HG02678 (cell line): ENCODE measurements at regions not wholly inside any gene's neighbourhood (a gene's known extent, or its start where the extent isn't known, plus 50 kb on each side); places are given as distances from the start of the nearest gene placed in this dataset.
"Not testable (repeated sequence)": the region's sequence is repeated elsewhere in the genome, so short reads cannot be mapped to it uniquely, and the experiment has no call there.

ENCODE experiments used
- ATAC-seq: cut with Tn5 transposase; IDR thresholded peaks from one replicate; pipeline ENCODE4 v1.9.1; 2021; ENCODE audit warnings: mild to moderate bottlenecking, moderate library complexity; ENCODE audit not compliant: unreplicated experiment

DNA sequence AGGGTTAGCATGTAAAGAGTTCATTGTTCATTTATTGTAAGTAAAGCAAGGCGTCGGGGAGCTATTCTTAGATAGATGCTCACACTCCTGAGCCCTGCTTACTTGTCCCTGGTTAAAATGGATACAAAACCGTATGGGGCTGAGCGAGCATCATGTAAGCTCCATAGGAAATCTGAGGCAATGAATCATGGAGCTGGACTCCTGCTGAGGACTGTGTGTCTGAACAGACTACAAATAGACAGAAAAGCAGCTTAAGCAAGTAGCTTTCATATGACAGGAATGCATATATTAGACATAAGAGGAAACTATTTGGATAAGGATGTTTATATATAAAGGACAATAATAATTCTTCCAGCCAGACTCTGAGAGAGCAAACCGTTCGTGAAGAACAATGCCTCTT is 604.9 kb upstream of the PTBP2 start:
- ATAC-seq: no peak

DNA sequence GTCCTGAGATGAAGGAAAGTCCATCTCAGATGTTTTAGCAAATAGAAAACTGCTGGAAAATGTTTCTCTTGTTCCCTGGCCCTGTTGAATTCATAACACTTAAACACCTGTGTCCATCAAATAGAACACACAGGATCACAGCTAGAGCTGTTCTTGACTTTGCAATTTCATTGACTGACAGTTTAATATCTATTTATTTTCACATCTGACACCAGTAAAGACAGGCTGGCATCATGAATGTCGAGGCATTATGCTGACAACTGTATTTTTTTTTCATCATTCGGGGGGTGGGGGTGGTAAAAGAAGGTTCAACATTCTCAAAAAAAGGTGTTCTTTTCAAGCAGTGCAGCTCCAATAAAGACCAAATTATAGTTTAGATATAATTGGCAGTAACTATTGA is 591.2 kb upstream of the PTBP2 start:
- no peak for ATAC-seq

- ATAC-seq: no peak
Measured at GRCh38 chr1:96144636-96145035, 576.9 kb upstream of the PTBP2 start.

GRCh38 chr1:96145492-96145891 is 576.1 kb upstream of the PTBP2 start:
- ATAC-seq: no peak

DNA sequence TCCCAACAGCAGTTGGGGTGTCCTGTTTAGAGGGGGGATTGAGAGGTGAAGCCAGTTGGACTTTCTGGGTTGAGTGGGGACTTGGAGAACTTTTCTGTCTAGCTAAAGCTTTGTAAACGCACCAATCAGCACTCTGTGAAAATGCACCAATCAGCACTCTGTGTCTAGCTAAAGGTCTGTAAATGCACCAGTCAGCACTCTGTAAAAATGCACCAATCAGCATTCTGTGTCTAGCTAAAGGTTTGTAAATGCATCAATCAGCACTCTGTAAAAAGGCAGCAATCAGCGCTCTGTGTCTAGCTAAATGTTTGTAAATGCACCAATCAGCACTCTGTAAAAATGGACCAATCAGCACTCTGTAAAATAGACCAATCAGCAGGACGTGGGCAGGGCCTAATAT is 568.6 kb upstream of the PTBP2 start:
- not testable (repeated sequence) for ATAC-seq

GRCh38 chr1:96157101-96157500 is 564.5 kb upstream of the PTBP2 start:
- no peak for ATAC-seq

DNA sequence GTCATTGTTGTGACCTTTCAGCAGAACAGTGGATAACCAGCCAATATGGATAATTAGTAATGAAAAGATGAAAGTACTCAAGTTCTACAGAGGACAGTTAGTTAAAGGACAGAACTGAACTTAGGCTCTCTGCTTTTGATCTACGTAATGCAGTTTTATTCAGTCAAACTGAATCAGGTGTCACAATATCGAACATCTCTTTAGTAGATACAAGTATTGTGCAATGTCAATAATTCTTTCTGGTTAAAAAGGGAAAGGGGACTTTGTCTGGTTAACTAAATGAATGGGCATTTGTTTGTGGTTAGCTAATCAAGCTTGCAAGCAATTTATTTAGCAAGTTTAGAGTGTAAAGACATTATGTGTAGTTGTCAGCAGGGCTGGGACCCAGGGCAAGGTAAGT is 562.2 kb upstream of the PTBP2 start:
- ATAC-seq: no peak

- no peak for ATAC-seq
Measured at GRCh38 chr1:96164053-96164452, 557.5 kb upstream of the PTBP2 start.

- ATAC-seq: no peak
Measured at GRCh38 chr1:96178053-96178452, 543.5 kb upstream of the PTBP2 start.

- no peak for ATAC-seq
Measured at GRCh38 chr1:96183485-96183884, 538.1 kb upstream of the PTBP2 start.

DNA sequence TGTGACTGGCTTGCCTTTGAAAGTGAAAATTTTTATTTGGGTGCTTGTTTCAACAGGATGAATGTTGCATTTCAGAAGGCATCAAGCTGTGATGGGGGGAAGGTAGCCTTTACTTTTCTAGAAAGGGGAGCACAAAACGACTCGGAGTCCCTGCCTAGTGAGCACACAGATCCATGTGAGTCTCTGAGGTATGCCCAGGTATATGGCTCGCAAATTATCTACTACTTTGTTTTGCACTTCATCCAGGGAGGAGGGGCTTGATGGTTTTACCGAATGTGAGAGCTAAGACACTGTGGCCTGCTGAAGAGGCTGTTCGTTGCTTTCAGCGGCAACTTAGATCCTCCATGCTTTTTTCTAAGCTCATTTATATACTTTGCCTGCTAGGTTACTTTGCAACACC is 537.7 kb upstream of the PTBP2 start:
- ATAC-seq: no peak

- ATAC-seq: no peak
Measured at GRCh38 chr1:96185181-96185580, 536.4 kb upstream of the PTBP2 start.

- no peak for ATAC-seq
Measured at GRCh38 chr1:96187020-96187419, 534.6 kb upstream of the PTBP2 start.

- no peak for ATAC-seq
Measured at GRCh38 chr1:96191165-96191564, 530.4 kb upstream of the PTBP2 start.

- ATAC-seq: no peak
Measured at GRCh38 chr1:96206451-96206850, 515.1 kb upstream of the PTBP2 start.

GRCh38 chr1:96207936-96208335 is 513.6 kb upstream of the PTBP2 start:
- ATAC-seq: no peak

DNA sequence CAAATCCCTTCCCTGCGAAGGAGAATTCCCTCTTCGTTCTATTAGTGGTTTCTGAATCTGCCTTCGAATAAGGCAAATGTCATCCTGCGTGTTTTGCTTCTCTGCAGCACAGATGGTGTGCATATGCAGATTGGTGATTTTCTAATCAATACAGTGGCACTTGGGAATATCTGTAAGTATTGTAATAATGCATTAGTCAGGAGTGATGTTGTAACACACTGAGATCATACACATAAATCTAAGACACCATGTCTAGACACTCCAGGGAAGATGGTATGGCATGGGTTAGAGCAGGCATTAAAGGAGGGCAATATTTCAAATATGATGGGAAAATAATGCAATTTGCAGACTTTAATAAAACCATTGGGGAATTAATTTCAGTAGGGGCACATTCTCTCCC is 513.2 kb upstream of the PTBP2 start:
- no peak for ATAC-seq

- no peak for ATAC-seq
Measured at GRCh38 chr1:96210054-96210453, 511.5 kb upstream of the PTBP2 start.

GRCh38 chr1:96211202-96211601 is 510.4 kb upstream of the PTBP2 start:
- no peak for ATAC-seq

DNA sequence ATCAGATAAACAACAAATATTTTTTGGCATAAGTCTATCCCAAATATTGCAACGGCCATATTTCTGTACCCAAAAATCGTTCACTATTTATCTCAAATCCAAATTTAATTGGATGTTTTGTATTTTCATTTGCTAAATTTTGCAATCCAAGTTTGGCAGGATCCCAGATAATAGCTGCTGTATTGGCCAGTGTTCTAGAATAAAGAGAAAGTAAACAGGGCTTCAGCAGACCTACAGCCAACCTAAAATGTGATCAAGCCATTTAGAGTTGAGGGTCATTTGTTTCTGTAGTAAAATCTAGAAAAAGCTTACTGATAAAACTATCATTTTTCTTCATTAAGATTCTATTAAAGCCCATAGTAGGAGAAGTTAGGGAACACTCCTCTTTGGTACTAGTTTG is 506.6 kb upstream of the PTBP2 start:
- ATAC-seq: no peak

DNA sequence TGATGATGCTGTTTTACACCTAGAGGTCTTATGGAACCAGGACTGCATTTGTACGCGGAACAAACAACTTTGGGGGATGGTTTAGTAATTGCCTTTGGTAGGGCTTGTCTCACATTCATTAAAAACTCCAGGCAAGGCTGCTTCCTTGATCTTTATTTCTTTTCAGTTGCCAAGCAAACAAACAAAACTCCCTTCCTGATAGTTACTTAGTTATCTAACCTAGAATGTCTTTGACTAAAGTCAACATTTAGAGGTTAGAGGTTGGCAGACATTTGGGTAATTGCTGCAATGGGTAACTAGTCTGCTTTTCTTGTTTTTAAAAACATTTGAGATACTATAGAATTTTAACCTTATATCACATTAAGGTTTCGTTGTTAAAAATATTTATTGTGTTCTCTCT is 500.9 kb upstream of the PTBP2 start:
- ATAC-seq: no peak

- ATAC-seq: no peak
Measured at GRCh38 chr1:96222701-96223100, 498.9 kb upstream of the PTBP2 start.

DNA sequence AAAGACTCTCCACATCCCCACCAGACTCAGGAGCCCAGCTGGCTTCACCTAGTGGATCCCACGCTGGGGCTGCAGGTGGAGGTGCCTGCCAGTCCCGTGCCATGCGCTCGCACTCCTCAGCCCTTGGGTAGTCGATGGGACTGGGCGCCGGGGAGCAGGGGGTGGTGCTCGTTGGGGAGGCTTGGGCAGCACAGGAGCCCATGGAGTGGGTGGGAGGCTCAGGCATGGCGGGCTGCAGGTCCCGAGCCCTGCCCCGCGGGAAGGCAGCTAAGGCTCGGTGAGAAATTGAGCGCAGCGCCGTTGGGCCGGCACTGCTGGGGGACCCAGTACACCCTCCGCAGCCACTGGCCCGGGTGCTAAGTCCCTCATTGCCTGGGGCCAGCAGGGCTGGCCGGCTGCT is 497.4 kb upstream of the PTBP2 start:
- ATAC-seq: not testable (repeated sequence)

DNA sequence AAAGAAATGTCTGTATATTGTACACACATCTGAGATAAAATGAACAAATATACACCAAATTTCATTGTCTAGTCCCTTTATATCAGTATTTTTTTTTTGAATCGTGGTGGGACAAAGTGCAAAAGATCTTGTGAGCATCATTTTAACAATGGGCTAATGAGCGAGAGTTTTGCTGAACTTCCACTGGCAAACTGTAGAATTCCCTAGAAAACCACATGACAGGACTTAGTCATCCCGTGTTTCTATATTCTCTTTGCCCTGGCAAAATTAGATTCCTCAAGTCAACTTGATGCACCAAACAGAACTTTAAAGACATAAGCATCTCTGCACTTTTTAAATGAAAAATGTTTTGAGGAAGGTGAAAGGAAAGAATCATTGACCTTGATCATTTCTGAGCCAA is 488.2 kb upstream of the PTBP2 start:
- no peak for ATAC-seq
